ENCODE measurements at regions not wholly inside any gene's neighbourhood (a gene's known extent, or its start where the extent isn't known, plus 50 kb on each side); places are given as distances from the start of the nearest gene placed in this dataset.

GRCh38 chr3:7927864-7928263 is 573.8 kb upstream of the LMCD1 start:
- no peak for DNase-seq
- in situ Hi-C loops (cut with HindIII; ENCODE audit: low pct_ligation_motif_present, low sequenced_read_pairs): no loop called here

DNA sequence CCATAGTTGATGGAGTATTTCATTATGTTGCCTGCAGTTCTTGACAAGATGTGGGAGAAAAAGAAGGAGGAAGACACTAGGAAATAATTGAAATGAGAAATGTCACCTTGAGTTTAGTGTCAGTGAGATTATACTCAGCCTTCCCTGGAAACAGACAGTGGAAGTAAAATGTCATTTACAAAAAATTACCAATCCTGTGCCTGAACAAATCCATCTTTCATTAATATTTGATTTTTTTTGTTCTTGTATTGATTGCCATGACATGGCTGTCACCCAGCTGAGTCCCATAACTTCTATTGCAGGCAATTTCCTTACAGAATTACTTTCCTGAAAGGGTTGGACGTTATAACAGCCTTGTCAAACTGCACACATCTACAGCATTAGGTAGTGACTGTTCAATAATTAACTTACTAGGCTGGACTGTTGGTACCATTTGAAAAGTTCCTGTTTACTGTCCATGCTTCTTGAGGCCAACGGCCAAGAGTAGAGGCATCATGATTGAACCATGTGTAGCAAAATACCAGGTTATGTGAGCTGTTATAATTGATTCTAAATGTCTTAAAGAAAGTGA is 572.2 kb upstream of the LMCD1 start:
- Histone ChIP-seq H3K36me3 (replicated peaks) (no peaks in the 10 kb centered on the region), H3K4me3 (ENCODE audit: low read depth, low read length) (no peak overlapping the region), H3K27me3 (replicated peaks) (no peaks in the 10 kb centered on the region), H3K27ac (no peak overlapping the region)
- DNase-seq: no peak
- in situ Hi-C loops (cut with HindIII; ENCODE audit: low pct_ligation_motif_present, low sequenced_read_pairs): no loop called here
- TF ChIP-seq, protein P1, sequence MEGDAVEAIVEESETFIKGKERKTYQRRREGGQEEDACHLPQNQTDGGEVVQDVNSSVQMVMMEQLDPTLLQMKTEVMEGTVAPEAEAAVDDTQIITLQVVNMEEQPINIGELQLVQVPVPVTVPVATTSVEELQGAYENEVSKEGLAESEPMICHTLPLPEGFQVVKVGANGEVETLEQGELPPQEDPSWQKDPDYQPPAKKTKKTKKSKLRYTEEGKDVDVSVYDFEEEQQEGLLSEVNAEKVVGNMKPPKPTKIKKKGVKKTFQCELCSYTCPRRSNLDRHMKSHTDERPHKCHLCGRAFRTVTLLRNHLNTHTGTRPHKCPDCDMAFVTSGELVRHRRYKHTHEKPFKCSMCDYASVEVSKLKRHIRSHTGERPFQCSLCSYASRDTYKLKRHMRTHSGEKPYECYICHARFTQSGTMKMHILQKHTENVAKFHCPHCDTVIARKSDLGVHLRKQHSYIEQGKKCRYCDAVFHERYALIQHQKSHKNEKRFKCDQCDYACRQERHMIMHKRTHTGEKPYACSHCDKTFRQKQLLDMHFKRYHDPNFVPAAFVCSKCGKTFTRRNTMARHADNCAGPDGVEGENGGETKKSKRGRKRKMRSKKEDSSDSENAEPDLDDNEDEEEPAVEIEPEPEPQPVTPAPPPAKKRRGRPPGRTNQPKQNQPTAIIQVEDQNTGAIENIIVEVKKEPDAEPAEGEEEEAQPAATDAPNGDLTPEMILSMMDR (IDR thresholded peaks at IDR 0.05; ENCODE audit: low read depth, low read length, missing control alignments): no peak

More at GRCh38 chr3:7927864-7928263, 573.8 kb upstream of the LMCD1 start:
- Histone ChIP-seq H3K36me3 (replicated peaks) (no peaks in the 10 kb centered on the region), H3K4me3 (ENCODE audit: low read depth, low read length) (no peak overlapping the region), H3K27me3 (replicated peaks) (no peaks in the 10 kb centered on the region), H3K27ac (no peak overlapping the region)
- TF ChIP-seq, protein P1 (IDR thresholded peaks at IDR 0.05; ENCODE audit: low read depth, low read length, missing control alignments): no peak

- Histone ChIP-seq H3K4me3 (ENCODE audit: low read depth, low read length) (no peak overlapping the region), H3K36me3 (replicated peaks) (no peaks in the 10 kb centered on the region), H3K27me3 (replicated peaks) (no peaks in the 10 kb centered on the region), H3K27ac (no peak overlapping the region)
- TF ChIP-seq, protein P1 (IDR thresholded peaks at IDR 0.05; ENCODE audit: low read depth, low read length, missing control alignments): no peak
- in situ Hi-C loops (cut with HindIII; ENCODE audit: low pct_ligation_motif_present, low sequenced_read_pairs): no loop called here
- no peak for DNase-seq
These were observed 567.3 kb upstream of the LMCD1 start for GRCh38 chr3:7934362-7934761.

- no peak for DNase-seq
- H3K27me3 ChIP-seq (replicated peaks): no peaks in the 10 kb centered on the region
- in situ Hi-C loops (cut with HindIII; ENCODE audit: low pct_ligation_motif_present, low sequenced_read_pairs): no loop called here
- H3K27ac ChIP-seq: no peak overlapping the region
- H3K4me3 ChIP-seq (ENCODE audit: low read depth, low read length): no peak overlapping the region
- no peaks in the 10 kb centered on the region for H3K36me3 ChIP-seq (replicated peaks)
- TF ChIP-seq, protein P1 (IDR thresholded peaks at IDR 0.05; ENCODE audit: low read depth, low read length, missing control alignments): no peak
These were observed 553.7 kb upstream of the LMCD1 start for GRCh38 chr3:7947930-7948329.

- H3K36me3 ChIP-seq (replicated peaks): no peaks in the 10 kb centered on the region
- DNase-seq: no peak
- no peak overlapping the region for H3K27ac ChIP-seq
- TF ChIP-seq, protein P1 (IDR thresholded peaks at IDR 0.05; ENCODE audit: low read depth, low read length, missing control alignments): no peak
- no peak overlapping the region for H3K4me3 ChIP-seq (ENCODE audit: low read depth, low read length)
- in situ Hi-C loops (cut with HindIII; ENCODE audit: low pct_ligation_motif_present, low sequenced_read_pairs): no loop called here
- no peaks in the 10 kb centered on the region for H3K27me3 ChIP-seq (replicated peaks)
These were observed 550.7 kb upstream of the LMCD1 start for GRCh38 chr3:7950890-7951289.

DNA sequence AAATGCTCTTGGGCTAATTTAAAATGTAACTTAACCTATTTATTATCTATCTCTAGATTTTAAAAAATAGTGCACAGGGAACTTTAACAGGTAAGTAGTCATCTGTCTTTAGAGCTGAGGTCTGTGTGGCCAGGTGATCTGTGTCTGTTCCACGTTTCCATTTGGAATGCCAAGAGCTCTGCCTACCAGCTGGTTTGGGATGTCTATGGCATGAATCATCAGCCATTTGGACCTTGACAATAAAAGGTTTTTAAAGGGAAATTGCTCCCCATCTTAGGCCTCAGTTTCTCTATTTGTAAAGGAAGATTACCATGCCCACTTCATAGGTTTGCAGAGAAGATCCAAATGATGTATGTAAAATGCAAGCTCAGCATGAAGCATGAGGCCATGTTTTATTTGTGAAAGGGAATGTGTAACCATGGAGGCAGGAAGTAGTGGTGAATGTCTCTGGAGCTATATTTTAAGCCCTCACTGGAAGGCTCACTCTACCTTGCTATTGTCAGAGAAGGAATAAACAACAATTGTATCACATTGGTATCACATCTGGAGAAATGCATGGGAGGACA is 548.1 kb upstream of the LMCD1 start:
- H3K27ac ChIP-seq: no peak overlapping the region
- no peaks in the 10 kb centered on the region for H3K36me3 ChIP-seq (replicated peaks)
- TF ChIP-seq, protein P1 (IDR thresholded peaks at IDR 0.05; ENCODE audit: low read depth, low read length, missing control alignments): no peak
- in situ Hi-C loops (cut with HindIII; ENCODE audit: low pct_ligation_motif_present, low sequenced_read_pairs): no loop called here
- no peaks in the 10 kb centered on the region for H3K27me3 ChIP-seq (replicated peaks)
- no peak for DNase-seq
- no peak overlapping the region for H3K4me3 ChIP-seq (ENCODE audit: low read depth, low read length)

Measured in brain microvascular endothelial cell (primary cell).